Panc1 (cell line): ENCODE measurements at regions not wholly inside any gene's neighbourhood (a gene's known extent, or its start where the extent isn't known, plus 50 kb on each side); places are given as distances from the start of the nearest gene placed in this dataset.

Experiments
- ATAC-seq: fragments of 200-7000 bp; cut with Tn5 transposase; 2 replicates; pipeline ENCODE4 v1.9.1; 2020; ENCODE audit warnings: mild to moderate bottlenecking, moderate library complexity
- BruUV-seq: library from RNA; stranded (reverse); fragments of 400-500 nt; replicated peaks from 2 replicates; lab custom pipeline; 2021; lab: Mats Ljungman, UMichigan
- CTCF ChIA-PET: fragments of 300-600 bp; sonication (Branson Sonifier 250); formaldehyde crosslinking; loops from one replicate; lab custom pipeline; 2022; ENCODE audit warnings: antibody characterized with exemption; lab: Charles Lee
- POLR2A ChIA-PET: fragments of 300-600 bp; sonication (Branson Sonifier 250); formaldehyde crosslinking; loops from one replicate; lab custom pipeline; 2022; ENCODE audit warnings: antibody characterized with exemption; lab: Charles Lee
- DNase-seq: peaks from one replicate; pipeline ENCODE4 v3.0.0-alpha.2; 2010; ENCODE audit warnings: low read depth, low spot score
- H3K27ac ChIP-seq: 2 replicates; pipeline ENCODE4 v1.5.1; 2011; ENCODE audit warnings: mild to moderate bottlenecking, low read length, inconsistent platforms
- H3K27me3 ChIP-seq: fragments of 200-500 bp; sonication (Bioruptor generic); 2 replicates; pipeline ENCODE4 v1.6.0; 2014; ENCODE audit warnings: low read length, inconsistent platforms; ENCODE audit not compliant: control insufficient read depth, insufficient read depth
- H3K36me3 ChIP-seq: fragments of 200-500 bp; sonication (Bioruptor generic); 2 replicates; pipeline ENCODE4 v1.5.1; 2014; ENCODE audit warnings: inconsistent platforms, mild to moderate bottlenecking, low read length, moderate library complexity; ENCODE audit not compliant: control insufficient read depth, insufficient read depth
- H3K4me1 ChIP-seq: 2 replicates; pipeline ENCODE4 v1.5.1; 2011; ENCODE audit warnings: inconsistent platforms, mild to moderate bottlenecking, low read length, moderate library complexity; ENCODE audit not compliant: control insufficient read depth, insufficient read depth
- H3K4me3 ChIP-seq, 2 experiments: 2 replicates each; pipeline ENCODE4 v1.5.1; 2011 to 2012; ENCODE audit warnings: low read depth in 2 of 2, low read length in 2 of 2, mild to moderate bottlenecking in 2 of 2, inconsistent platforms in 1 of 2, moderate library complexity in 1 of 2
- H3K9me3 ChIP-seq: fragments of 200-500 bp; sonication (Bioruptor generic); 2 replicates; pipeline ENCODE4 v1.5.1; 2014; ENCODE audit warnings: low read depth, mild to moderate bottlenecking, inconsistent platforms, low read length, moderate library complexity; ENCODE audit not compliant: control insufficient read depth, insufficient read depth
- POLR2AphosphoS5 ChIP-seq: IDR thresholded peaks from 2 replicates; pipeline ENCODE4 v1.6.1; 2012; ENCODE audit warnings: mild to moderate bottlenecking, low read depth, low read length, moderate library complexity
- SIN3A ChIP-seq: IDR thresholded peaks from 2 replicates; pipeline ENCODE4 v1.6.1; 2012; ENCODE audit warnings: low read depth, mild to moderate bottlenecking, low read length, moderate library complexity, borderline replicate concordance; ENCODE audit not compliant: insufficient read depth
- TCF7L2 ChIP-seq: IDR thresholded peaks from 2 replicates; pipeline ENCODE4 v1.6.1; 2011; ENCODE audit warnings: mild to moderate bottlenecking, low read depth, low read length, inconsistent platforms
- in situ Hi-C: cut with HindIII; loops from 2 replicates; pipeline ENCODE4 v1.10.0; 2016; ENCODE audit warnings: low sequenced_read_pairs, low pct_unique_long_range_greater_than_20kb
- intact Hi-C: fragments of 100-400 bp; cut with micrococcal nuclease; formaldehyde crosslinking; loops from one replicate; pipeline ENCODE4 v1.10.0; 2022; ENCODE audit not compliant: unreplicated experiment
- TF ChIP-seq, protein P1 (sequence below): fragments of 450-650 bp; IDR thresholded peaks from 2 replicates; pipeline ENCODE4 v1.5.1; 2017; ENCODE audit warnings: mild to moderate bottlenecking
- TF ChIP-seq, protein P2 (sequence below), 2 experiments: IDR thresholded peaks; 2 replicates each; pipeline ENCODE4 v1.6.1; 2011 to 2012; ENCODE audit warnings: low read depth in 2 of 2, control low read depth in 1 of 2, low read length in 1 of 2, mild to moderate bottlenecking in 1 of 2, moderate library complexity in 1 of 2; ENCODE audit not compliant: insufficient read depth in 1 of 2

DNA sequence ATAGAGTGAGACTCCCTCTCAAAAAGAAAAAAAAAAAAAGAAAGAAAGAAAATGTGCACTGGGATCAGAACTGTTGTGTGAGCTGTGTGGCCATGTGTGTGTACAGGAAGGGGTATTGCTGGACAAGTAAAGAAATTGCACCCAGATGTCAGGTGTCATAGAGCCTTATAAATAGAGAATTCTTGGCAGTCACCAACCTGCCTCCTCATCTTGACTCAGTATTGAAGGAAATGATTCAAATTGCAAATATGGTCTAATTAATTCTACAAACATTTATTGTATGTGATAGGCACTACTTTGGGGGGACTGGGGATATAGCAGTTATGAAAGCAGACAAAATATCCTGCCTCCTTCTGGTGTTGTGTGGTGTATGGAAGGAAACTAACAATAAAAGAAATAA is 243.8 kb upstream of the TTC14 start:
- Histone ChIP-seq H3K4me1 (no peaks in the 10 kb centered on the region), H3K4me3 (no peak overlapping the region), H3K27me3 (no peaks in the 10 kb centered on the region), H3K36me3 (no peaks in the 10 kb centered on the region), H3K9me3 (no peaks in the 10 kb centered on the region), H3K27ac (no peak overlapping the region)
- in situ Hi-C loops, result no loop called here
- intact Hi-C loops, result no loop called here
- POLR2A ChIA-PET, result no interaction called here
- DNase-seq (no peak), ATAC-seq (no peak)
- TF ChIP-seq, protein P1, sequence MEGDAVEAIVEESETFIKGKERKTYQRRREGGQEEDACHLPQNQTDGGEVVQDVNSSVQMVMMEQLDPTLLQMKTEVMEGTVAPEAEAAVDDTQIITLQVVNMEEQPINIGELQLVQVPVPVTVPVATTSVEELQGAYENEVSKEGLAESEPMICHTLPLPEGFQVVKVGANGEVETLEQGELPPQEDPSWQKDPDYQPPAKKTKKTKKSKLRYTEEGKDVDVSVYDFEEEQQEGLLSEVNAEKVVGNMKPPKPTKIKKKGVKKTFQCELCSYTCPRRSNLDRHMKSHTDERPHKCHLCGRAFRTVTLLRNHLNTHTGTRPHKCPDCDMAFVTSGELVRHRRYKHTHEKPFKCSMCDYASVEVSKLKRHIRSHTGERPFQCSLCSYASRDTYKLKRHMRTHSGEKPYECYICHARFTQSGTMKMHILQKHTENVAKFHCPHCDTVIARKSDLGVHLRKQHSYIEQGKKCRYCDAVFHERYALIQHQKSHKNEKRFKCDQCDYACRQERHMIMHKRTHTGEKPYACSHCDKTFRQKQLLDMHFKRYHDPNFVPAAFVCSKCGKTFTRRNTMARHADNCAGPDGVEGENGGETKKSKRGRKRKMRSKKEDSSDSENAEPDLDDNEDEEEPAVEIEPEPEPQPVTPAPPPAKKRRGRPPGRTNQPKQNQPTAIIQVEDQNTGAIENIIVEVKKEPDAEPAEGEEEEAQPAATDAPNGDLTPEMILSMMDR, result no peak
- no peak for TF ChIP-seq POLR2AphosphoS5
- TF ChIP-seq SIN3A, result no peak
- TF ChIP-seq, protein P2, sequence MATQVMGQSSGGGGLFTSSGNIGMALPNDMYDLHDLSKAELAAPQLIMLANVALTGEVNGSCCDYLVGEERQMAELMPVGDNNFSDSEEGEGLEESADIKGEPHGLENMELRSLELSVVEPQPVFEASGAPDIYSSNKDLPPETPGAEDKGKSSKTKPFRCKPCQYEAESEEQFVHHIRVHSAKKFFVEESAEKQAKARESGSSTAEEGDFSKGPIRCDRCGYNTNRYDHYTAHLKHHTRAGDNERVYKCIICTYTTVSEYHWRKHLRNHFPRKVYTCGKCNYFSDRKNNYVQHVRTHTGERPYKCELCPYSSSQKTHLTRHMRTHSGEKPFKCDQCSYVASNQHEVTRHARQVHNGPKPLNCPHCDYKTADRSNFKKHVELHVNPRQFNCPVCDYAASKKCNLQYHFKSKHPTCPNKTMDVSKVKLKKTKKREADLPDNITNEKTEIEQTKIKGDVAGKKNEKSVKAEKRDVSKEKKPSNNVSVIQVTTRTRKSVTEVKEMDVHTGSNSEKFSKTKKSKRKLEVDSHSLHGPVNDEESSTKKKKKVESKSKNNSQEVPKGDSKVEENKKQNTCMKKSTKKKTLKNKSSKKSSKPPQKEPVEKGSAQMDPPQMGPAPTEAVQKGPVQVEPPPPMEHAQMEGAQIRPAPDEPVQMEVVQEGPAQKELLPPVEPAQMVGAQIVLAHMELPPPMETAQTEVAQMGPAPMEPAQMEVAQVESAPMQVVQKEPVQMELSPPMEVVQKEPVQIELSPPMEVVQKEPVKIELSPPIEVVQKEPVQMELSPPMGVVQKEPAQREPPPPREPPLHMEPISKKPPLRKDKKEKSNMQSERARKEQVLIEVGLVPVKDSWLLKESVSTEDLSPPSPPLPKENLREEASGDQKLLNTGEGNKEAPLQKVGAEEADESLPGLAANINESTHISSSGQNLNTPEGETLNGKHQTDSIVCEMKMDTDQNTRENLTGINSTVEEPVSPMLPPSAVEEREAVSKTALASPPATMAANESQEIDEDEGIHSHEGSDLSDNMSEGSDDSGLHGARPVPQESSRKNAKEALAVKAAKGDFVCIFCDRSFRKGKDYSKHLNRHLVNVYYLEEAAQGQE (IDR thresholded peaks at IDR 0.05; ENCODE audit: insufficient read depth in 1 of 2, low read depth in 2 of 2, low read length in 1 of 2), result no peak
- no peak for TF ChIP-seq TCF7L2
- CTCF ChIA-PET, result no interaction called here
- no TSS peak for BruUV-seq

DNA sequence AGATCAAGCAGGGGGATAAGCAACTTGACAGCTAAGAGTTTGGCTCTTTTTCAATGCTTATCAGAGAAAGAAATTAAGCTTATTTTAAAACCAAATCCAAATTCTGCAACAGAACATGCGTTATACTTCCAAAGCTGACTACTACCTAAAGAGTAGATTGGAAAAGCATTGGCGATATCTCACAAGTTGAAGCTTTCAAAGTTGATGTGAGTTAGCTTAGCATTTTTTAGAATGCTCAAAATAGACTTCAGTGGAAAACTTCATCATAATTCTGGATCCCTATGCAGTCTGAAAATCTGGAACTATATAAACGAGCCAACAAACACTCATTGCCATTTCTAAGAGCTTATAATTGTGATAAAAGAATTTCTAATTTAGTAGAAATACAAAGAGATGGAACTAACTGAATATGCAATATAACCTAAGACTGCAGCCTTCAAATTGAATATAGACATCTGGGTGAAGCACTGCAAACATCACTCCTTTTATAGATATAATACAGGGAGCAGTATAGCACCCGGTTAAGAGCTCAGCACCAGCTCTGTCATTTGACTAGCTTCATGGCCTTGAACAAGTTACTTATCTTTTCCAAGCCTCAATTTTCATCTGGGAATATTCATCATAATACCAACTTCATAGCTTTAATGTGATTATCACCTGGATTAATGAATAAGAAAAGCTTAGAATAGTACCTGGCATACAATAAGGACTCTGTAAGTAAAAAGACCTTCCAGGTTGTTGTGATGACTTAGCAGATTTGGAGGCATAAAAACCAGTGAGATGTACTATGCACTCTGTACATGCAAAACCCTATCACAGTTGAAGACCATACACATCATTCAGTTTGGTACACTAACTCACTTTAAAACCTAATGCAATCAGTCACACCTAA is 242.7 kb upstream of the TTC14 start:
- ATAC-seq (no peak), DNase-seq (no peak)
- no peaks in the 10 kb centered on the region for H3K4me1 ChIP-seq
- CTCF ChIA-PET, result interaction anchor here (0.6 kb wide), 1 partner anchor 8 kb away, joined by 3 read pairs; no protein-coding TSS in a partner anchor
- no peaks in the 10 kb centered on the region; the same call in 1 of the 2 replicates for H3K36me3 ChIP-seq
- H3K27ac ChIP-seq, result no peak overlapping the region
- no peaks in the 10 kb centered on the region for H3K27me3 ChIP-seq
- POLR2A ChIA-PET, result no interaction called here
- TF ChIP-seq, protein P1, result no peak
- TF ChIP-seq SIN3A (no peak), TCF7L2 (no peak)
- in situ Hi-C loops (no loop called here), intact Hi-C loops (no loop called here)
- H3K4me3 ChIP-seq, result no peak overlapping the region
- H3K9me3 ChIP-seq, result no peaks in the 10 kb centered on the region
- BruUV-seq, result no TSS peak
